ENCODE measurements at regions not wholly inside any gene's neighbourhood (a gene's known extent, or its start where the extent isn't known, plus 50 kb on each side); places are given as distances from the start of the nearest gene placed in this dataset.

GRCh38 chr5:112669328-112669963 is 68.2 kb upstream of the APC start:
- no peak overlapping the region for H2AFZ ChIP-seq
- H3K9me3 ChIP-seq (ENCODE audit: low read depth) = no peaks in the 10 kb centered on the region
- H4K20me1 ChIP-seq (ENCODE audit: insufficient read depth, poor library complexity, severe bottlenecking) = no peaks in the 10 kb centered on the region
- WGBS (ENCODE audit: low lambda C conversion rate, missing lambda C conversion rate) = 71% methylated on average over 5 of the region's 5 CpGs
- no peaks in the 10 kb centered on the region for H3K27me3 ChIP-seq
- H3K4me3 ChIP-seq = no peak overlapping the region
- peak overlapping the region; percentile 42 for H3K27ac ChIP-seq
- DNase-seq (ENCODE audit: low spot score) = peak; percentile 21
- H3K79me2 ChIP-seq = no peaks in the 10 kb centered on the region
- H3K9me2 ChIP-seq (replicated peaks; ENCODE audit: insufficient read depth) = no peaks in the 10 kb centered on the region
- H3K4me1 ChIP-seq (ENCODE audit: insufficient read depth) = no peaks in the 10 kb centered on the region
- no peak overlapping the region for H3K4me2 ChIP-seq
- TF ChIP-seq EZH2 (IDR thresholded peaks at IDR 0.05; ENCODE audit: borderline replicate concordance) (no peak), CTCF (IDR thresholded peaks at IDR 0.05; ENCODE audit: poor library complexity) (no peak), EZH2phosphoT487 (IDR thresholded peaks at IDR 0.05; ENCODE audit: low read depth, severe bottlenecking, unreplicated experiment) (no peak)
- H3K36me3 ChIP-seq (replicated peaks; ENCODE audit: insufficient read depth, low read depth) = no peaks in the 10 kb centered on the region

DNA sequence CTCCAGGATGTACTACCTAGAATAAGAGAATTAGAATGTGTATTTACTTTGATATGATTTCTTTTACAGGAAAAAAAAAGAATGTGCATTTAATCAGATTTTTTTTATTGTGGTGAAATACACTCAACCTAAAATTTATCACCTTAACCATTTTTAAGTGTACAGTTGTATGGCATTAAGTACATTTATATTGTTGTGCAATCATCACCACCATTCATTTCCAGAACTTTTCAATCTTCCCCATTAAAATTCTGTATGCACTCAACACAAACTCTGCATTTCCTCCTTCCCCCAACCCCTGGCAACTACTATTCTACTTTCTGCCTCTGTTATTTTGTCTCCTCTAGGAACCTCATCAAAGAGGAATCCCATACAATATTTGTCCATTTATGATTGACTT is 66.0 kb upstream of the APC start:
- Histone ChIP-seq H3K9me3 (ENCODE audit: low read depth) (no peaks in the 10 kb centered on the region), H3K79me2 (no peaks in the 10 kb centered on the region), H3K4me1 (ENCODE audit: insufficient read depth) (no peaks in the 10 kb centered on the region), H3K36me3 (replicated peaks; ENCODE audit: insufficient read depth, low read depth) (no peaks in the 10 kb centered on the region), H4K20me1 (ENCODE audit: insufficient read depth, poor library complexity, severe bottlenecking) (no peaks in the 10 kb centered on the region), H3K27ac (no peak overlapping the region), H3K9me2 (replicated peaks; ENCODE audit: insufficient read depth) (no peaks in the 10 kb centered on the region), H2AFZ (no peak overlapping the region), H3K4me3 (no peak overlapping the region), H3K27me3 (no peaks in the 10 kb centered on the region), H3K4me2 (no peak overlapping the region)
- TF ChIP-seq CTCF (IDR thresholded peaks at IDR 0.05; ENCODE audit: poor library complexity) = no peak
- no peak for TF ChIP-seq EZH2 (IDR thresholded peaks at IDR 0.05; ENCODE audit: borderline replicate concordance)
- no peak for TF ChIP-seq EZH2phosphoT487 (IDR thresholded peaks at IDR 0.05; ENCODE audit: low read depth, severe bottlenecking, unreplicated experiment)
- no peak for DNase-seq (ENCODE audit: low spot score)

- no peak for DNase-seq (ENCODE audit: low spot score)
- Histone ChIP-seq H2AFZ (no peak overlapping the region), H3K9me2 (replicated peaks; ENCODE audit: insufficient read depth) (no peaks in the 10 kb centered on the region), H3K4me1 (ENCODE audit: insufficient read depth) (no peaks in the 10 kb centered on the region), H3K27ac (no peak overlapping the region), H3K9me3 (ENCODE audit: low read depth) (no peaks in the 10 kb centered on the region), H3K27me3 (no peaks in the 10 kb centered on the region), H3K4me3 (no peak overlapping the region), H3K79me2 (no peaks in the 10 kb centered on the region), H3K36me3 (replicated peaks; ENCODE audit: insufficient read depth, low read depth) (no peaks in the 10 kb centered on the region), H3K4me2 (no peak overlapping the region), H4K20me1 (ENCODE audit: insufficient read depth, poor library complexity, severe bottlenecking) (no peaks in the 10 kb centered on the region)
- TF ChIP-seq EZH2phosphoT487 (IDR thresholded peaks at IDR 0.05; ENCODE audit: low read depth, severe bottlenecking, unreplicated experiment) (no peak), EZH2 (IDR thresholded peaks at IDR 0.05; ENCODE audit: borderline replicate concordance) (no peak), CTCF (IDR thresholded peaks at IDR 0.05; ENCODE audit: poor library complexity) (no peak)
- 86% methylated on average over 1 of the region's 1 CpG for WGBS (ENCODE audit: low lambda C conversion rate, missing lambda C conversion rate)
These were observed 56.2 kb upstream of the APC start for GRCh38 chr5:112681481-112681908.
